Lower leg skin (tissue), 4 donors: ENCODE measurements at regions not wholly inside any gene's neighbourhood (a gene's known extent, or its start where the extent isn't known, plus 50 kb on each side); places are given as distances from the start of the nearest gene placed in this dataset.
"Not testable (repeated sequence)": the region's sequence is repeated elsewhere in the genome, so short reads cannot be mapped to it uniquely, and the experiment has no call there.

Source experiments
- DNase-seq, 2 donors: peaks; one replicate each; pipeline ENCODE4 v3.0.0-alpha.2; 2019; ENCODE audit warnings: low spot score in 2 of 2
- H3K4me3 ChIP-seq: fragments of 200-600 bp; sonication (generic); 2 replicates; pipeline ENCODE4 v1.5.1; 2017; ENCODE audit warnings: mild to moderate bottlenecking, low read depth; ENCODE audit not compliant: poor library complexity, severe bottlenecking
- CTCF ChIP-seq, 3 donors: fragments of 450-650 bp; IDR thresholded peaks; one replicate each; pipeline ENCODE4 v1.5.1; 2016; ENCODE audit warnings: antibody characterized with exemption in 3 of 3, mild to moderate bottlenecking in 3 of 3, moderate library complexity in 2 of 3
- POLR2A ChIP-seq, 2 donors: fragments of 450-650 bp; IDR thresholded peaks; one replicate each; pipeline ENCODE4 v1.6.1; 2016 to 2017; ENCODE audit warnings: antibody characterized with exemption in 2 of 2, mild to moderate bottlenecking in 1 of 2, moderate library complexity in 1 of 2
- WGBS, 2 donors: methylation state at CpG; one replicate each; pipeline ENCODE4 v1.1.5; 2018; 5-methylcytosine and 5-hydroxymethylcytosine counted together
- intact Hi-C: fragments of 100-400 bp; cut with DNase I; formaldehyde crosslinking; loops from one replicate; pipeline ENCODE4 v1.15.0; 2023; ENCODE audit warnings: low total_unique reads

- WGBS, 2 donors: 77 to 78% methylated on average over 2 of the region's 2 CpGs
- DNase-seq: no peak
- intact Hi-C loops: no loop called here
- TF ChIP-seq CTCF (IDR thresholded peaks at IDR 0.05): no peak
- TF ChIP-seq POLR2A (IDR thresholded peaks at IDR 0.05): no peak
- H3K4me3 ChIP-seq: no peak overlapping the region
These were observed 394.5 kb upstream of the EDIL3 start for GRCh38 chr5:84779186-84779585.

- no peak overlapping the region for H3K4me3 ChIP-seq
- intact Hi-C loops: no loop called here
- WGBS, 2 donors: 68 to 69% methylated on average over 4 of the region's 4 CpGs
- no peak for TF ChIP-seq CTCF (IDR thresholded peaks at IDR 0.05)
- no peak for TF ChIP-seq POLR2A (IDR thresholded peaks at IDR 0.05)
- no peak for DNase-seq
These were observed 379.5 kb upstream of the EDIL3 start for GRCh38 chr5:84764227-84764626.

GRCh38 chr5:84758008-84758407 lies 373.3 kb upstream of the EDIL3 start:
- H3K4me3 ChIP-seq: no peak overlapping the region
- WGBS, 2 donors: 83 to 93% methylated on average over 1 of the region's 1 CpG
- TF ChIP-seq POLR2A (IDR thresholded peaks at IDR 0.05) (no peak), CTCF (IDR thresholded peaks at IDR 0.05) (no peak)
- no peak for DNase-seq
- intact Hi-C loops: no loop called here

GRCh38 chr5:84752780-84753179 lies 368.1 kb upstream of the EDIL3 start:
- WGBS, 2 donors: 57 to 59% methylated on average over 2 of the region's 2 CpGs
- no peak for DNase-seq
- H3K4me3 ChIP-seq: no peak overlapping the region
- no peak for TF ChIP-seq POLR2A (IDR thresholded peaks at IDR 0.05)
- intact Hi-C loops: no loop called here

GRCh38 chr5:84748313-84748712 lies 363.6 kb upstream of the EDIL3 start:
- intact Hi-C loops: no loop called here
- H3K4me3 ChIP-seq: no peak overlapping the region
- DNase-seq: no peak
- 42 to 52% methylated on average over 1 of the region's 1 CpG for WGBS, 2 donors
- no peak for TF ChIP-seq POLR2A (IDR thresholded peaks at IDR 0.05)
- no peak for TF ChIP-seq CTCF (IDR thresholded peaks at IDR 0.05)

GRCh38 chr5:84746280-84746679 lies 361.6 kb upstream of the EDIL3 start:
- 94 to 96% methylated on average over 2 of the region's 2 CpGs for WGBS, 2 donors
- intact Hi-C loops: not testable (repeated sequence)

GRCh38 chr5:84741056-84741455 lies 356.4 kb upstream of the EDIL3 start:
- intact Hi-C loops: no loop called here
- H3K4me3 ChIP-seq: no peak overlapping the region
- WGBS, 2 donors: 57 to 73% methylated on average over 1 of the region's 1 CpG
- TF ChIP-seq CTCF (IDR thresholded peaks at IDR 0.05) (no peak), POLR2A (IDR thresholded peaks at IDR 0.05) (no peak)
- no peak for DNase-seq

More at GRCh38 chr5:84746280-84746679, 361.6 kb upstream of the EDIL3 start:
- H3K4me3 ChIP-seq, DNase-seq: not testable (repeated sequence)
